Astrocyte (in vitro differentiated cells and primary cell): ENCODE measurements at regions not wholly inside any gene's neighbourhood (a gene's known extent, or its start where the extent isn't known, plus 50 kb on each side); places are given as distances from the start of the nearest gene placed in this dataset.

Source experiments
- DNase-seq: peaks from one replicate; pipeline ENCODE4 v3.0.0-alpha.2; 2010; ENCODE audit warnings: low read depth
- FAIRE-seq: peaks from 2 replicates; lab custom pipeline; 2011; peaks lifted over from hg19 to GRCh38; lab: Jason Lieb, UNC
- H2AFZ ChIP-seq: 2 replicates; pipeline ENCODE4 v1.6.0; 2012; ENCODE audit warnings: low read depth, low read length, inconsistent platforms
- H3K27ac ChIP-seq: 2 replicates; pipeline ENCODE4 v1.5.1; 2011; ENCODE audit warnings: low read depth, low read length, inconsistent platforms
- H3K27me3 ChIP-seq: 2 replicates; pipeline ENCODE4 v1.6.0; 2011; ENCODE audit warnings: low read length, inconsistent platforms; ENCODE audit not compliant: insufficient read depth
- H3K36me3 ChIP-seq: 2 replicates; pipeline ENCODE4 v1.5.1; 2011; ENCODE audit warnings: low read length, inconsistent platforms; ENCODE audit not compliant: insufficient read depth
- H3K4me1 ChIP-seq: 2 replicates; pipeline ENCODE4 v1.5.1; 2011; ENCODE audit warnings: low read length, inconsistent platforms; ENCODE audit not compliant: insufficient read depth
- H3K4me2 ChIP-seq: 2 replicates; pipeline ENCODE4 v1.6.0; 2012; ENCODE audit warnings: low read length, inconsistent platforms
- H3K4me3 ChIP-seq: 2 replicates; pipeline ENCODE4 v1.5.1; 2011; ENCODE audit warnings: low read depth, mild to moderate bottlenecking, low read length, inconsistent platforms; ENCODE audit not compliant: insufficient read depth
- H3K79me2 ChIP-seq: 2 replicates; pipeline ENCODE4 v1.6.0; 2012; ENCODE audit warnings: mild to moderate bottlenecking, low read length, inconsistent platforms; ENCODE audit not compliant: insufficient read depth
- H3K9ac ChIP-seq: 2 replicates; pipeline ENCODE4 v1.6.0; 2012; ENCODE audit warnings: mild to moderate bottlenecking, low read length, inconsistent platforms
- H3K9me3 ChIP-seq: 2 replicates; pipeline ENCODE4 v1.5.1; 2012; ENCODE audit warnings: low read depth, mild to moderate bottlenecking, low read length, inconsistent platforms; ENCODE audit not compliant: insufficient read depth
- H4K20me1 ChIP-seq: 2 replicates; pipeline ENCODE4 v1.6.0; 2012; ENCODE audit warnings: low read length, inconsistent platforms; ENCODE audit not compliant: insufficient read depth
- H3K27ac Mint-ChIP-seq: one replicate; pipeline ENCODE4 v1.8.0; 2021; ENCODE audit warnings: mild to moderate bottlenecking, mixed read lengths; ENCODE audit not compliant: unreplicated experiment
- H3K27me3 Mint-ChIP-seq: one replicate; pipeline ENCODE4 v1.8.0; 2021; ENCODE audit warnings: low read depth, mixed read lengths; ENCODE audit not compliant: unreplicated experiment
- H3K36me3 Mint-ChIP-seq: one replicate; pipeline ENCODE4 v1.8.0; 2021; ENCODE audit warnings: low read depth, mixed read lengths; ENCODE audit not compliant: unreplicated experiment
- H3K4me1 Mint-ChIP-seq: one replicate; pipeline ENCODE4 v1.8.0; 2021; ENCODE audit warnings: low read depth, mixed read lengths; ENCODE audit not compliant: unreplicated experiment
- H3K4me3 Mint-ChIP-seq: one replicate; pipeline ENCODE4 v1.8.0; 2021; ENCODE audit warnings: mild to moderate bottlenecking, moderate library complexity, mixed read lengths; ENCODE audit not compliant: unreplicated experiment
- H3K9me3 Mint-ChIP-seq: one replicate; pipeline ENCODE4 v1.8.0; 2021; ENCODE audit warnings: mild to moderate bottlenecking, mixed read lengths; ENCODE audit not compliant: unreplicated experiment
- CTCF ChIP-seq: IDR thresholded peaks from 2 replicates; pipeline ENCODE4 v1.5.1; 2011; ENCODE audit warnings: low read depth, mild to moderate bottlenecking, inconsistent platforms, low read length, moderate library complexity; ENCODE audit not compliant: insufficient read depth
- EZH2 ChIP-seq: IDR thresholded peaks from 2 replicates; pipeline ENCODE4 v1.6.1; 2012; ENCODE audit warnings: mild to moderate bottlenecking, low read length, inconsistent platforms; ENCODE audit not compliant: insufficient read depth

- peaks cover 3% of the 10 kb centered on the region for H3K4me1 Mint-ChIP-seq
- no peaks in the 10 kb centered on the region for H3K27me3 ChIP-seq
- no peak overlapping the region for H3K4me3 Mint-ChIP-seq
- H3K9me3 Mint-ChIP-seq: peaks cover 1% of the 10 kb centered on the region
- peaks cover 3% of the 10 kb centered on the region for H3K27me3 Mint-ChIP-seq
- H3K27ac Mint-ChIP-seq: no peak overlapping the region
- H2AFZ ChIP-seq: no peak overlapping the region
- no peaks in the 10 kb centered on the region for H3K79me2 ChIP-seq
- no peak overlapping the region for H3K27ac ChIP-seq
- TF ChIP-seq EZH2 (no peak), CTCF (no peak)
- H3K4me2 ChIP-seq: no peak overlapping the region
- H3K9me3 ChIP-seq: no peaks in the 10 kb centered on the region
- no peak overlapping the region for H3K9ac ChIP-seq
- DNase-seq: no peak
- no peaks in the 10 kb centered on the region for H3K4me1 ChIP-seq
- no peaks in the 10 kb centered on the region for H3K36me3 ChIP-seq
- FAIRE-seq: no peak
- H3K36me3 Mint-ChIP-seq: no peaks in the 10 kb centered on the region
- H3K4me3 ChIP-seq: no peak overlapping the region
- no peaks in the 10 kb centered on the region for H4K20me1 ChIP-seq
Measured at GRCh38 chr19:30757104-30757836, 385.1 kb downstream of the ZNF536 start.

- FAIRE-seq: no peak
Measured at GRCh38 chr19:30755581-30755980, 383.4 kb downstream of the ZNF536 start.

More at GRCh38 chr19:30755581-30755980, 383.4 kb downstream of the ZNF536 start:
- Mint-ChIP-seq H3K4me3 (no peak overlapping the region), H3K27me3 (peaks cover 5% of the 10 kb centered on the region), H3K4me1 (peaks cover 3% of the 10 kb centered on the region), H3K36me3 (no peaks in the 10 kb centered on the region), H3K9me3 (peaks cover 3% of the 10 kb centered on the region), H3K27ac (no peak overlapping the region)
- no peaks in the 10 kb centered on the region for H4K20me1 ChIP-seq
- H3K27me3 ChIP-seq: no peaks in the 10 kb centered on the region
- no peak overlapping the region for H3K27ac ChIP-seq
- TF ChIP-seq CTCF: no peak
- TF ChIP-seq EZH2: no peak
- no peak for DNase-seq
- H3K36me3 ChIP-seq: no peaks in the 10 kb centered on the region
- H3K79me2 ChIP-seq: no peaks in the 10 kb centered on the region
- H3K4me3 ChIP-seq: no peak overlapping the region
- no peak overlapping the region for H3K4me2 ChIP-seq
- no peak overlapping the region for H2AFZ ChIP-seq
- no peak overlapping the region for H3K9ac ChIP-seq
- H3K9me3 ChIP-seq: no peaks in the 10 kb centered on the region
- no peaks in the 10 kb centered on the region for H3K4me1 ChIP-seq
